GM23338 (cell line): ENCODE measurements at regions not wholly inside any gene's neighbourhood (a gene's known extent, or its start where the extent isn't known, plus 50 kb on each side); places are given as distances from the start of the nearest gene placed in this dataset.

Source experiments
- ATAC-seq: fragments of 200-7000 bp; cut with Tn5 transposase; 3 replicates; pipeline ENCODE4 v1.9.1; 2020
- DNase-seq: peaks from one replicate; pipeline ENCODE4 v3.0.0-alpha.2; 2015; ENCODE audit warnings: low spot score
- H2AFZ ChIP-seq: fragments of 200-600 bp; sonication (generic); 2 replicates; pipeline ENCODE4 v1.8.0; 2016; ENCODE audit warnings: antibody characterized with exemption, mild to moderate bottlenecking, moderate library complexity
- H3F3A ChIP-seq: fragments of 200-600 bp; sonication (generic); replicated peaks from 2 replicates; pipeline ENCODE4 v1.8.0; 2017; ENCODE audit warnings: antibody characterized with exemption, mixed run types, low read depth
- H3K27ac ChIP-seq: fragments of 200-600 bp; sonication (generic); 2 replicates; pipeline ENCODE4 v1.6.1; 2016; ENCODE audit warnings: low read depth
- H3K27me3 ChIP-seq: fragments of 200-600 bp; sonication (generic); 2 replicates; pipeline ENCODE4 v1.8.0; 2016; ENCODE audit warnings: mild to moderate bottlenecking, mixed run types, moderate library complexity; ENCODE audit not compliant: insufficient read depth
- H3K36me3 ChIP-seq: fragments of 200-600 bp; sonication (generic); 2 replicates; pipeline ENCODE4 v1.8.0; 2016; ENCODE audit warnings: mild to moderate bottlenecking; ENCODE audit not compliant: insufficient read depth
- H3K4me1 ChIP-seq: fragments of 200-600 bp; sonication (generic); 2 replicates; pipeline ENCODE4 v1.8.0; 2016; ENCODE audit warnings: mild to moderate bottlenecking, moderate library complexity; ENCODE audit not compliant: insufficient read depth
- H3K4me2 ChIP-seq: fragments of 200-600 bp; sonication (generic); 2 replicates; pipeline ENCODE4 v1.7.1; 2017; ENCODE audit warnings: mixed run types
- H3K4me3 ChIP-seq: fragments of 200-600 bp; sonication (generic); 2 replicates; pipeline ENCODE4 v1.6.1; 2016; ENCODE audit warnings: mixed run types
- H3K79me2 ChIP-seq: fragments of 200-600 bp; sonication (generic); replicated peaks from 2 replicates; pipeline ENCODE4 v1.8.0; 2017; ENCODE audit warnings: mild to moderate bottlenecking; ENCODE audit not compliant: insufficient read depth
- H3K9me2 ChIP-seq: fragments of 200-600 bp; sonication (generic); 2 replicates; pipeline ENCODE4 v1.8.0; 2017; ENCODE audit not compliant: insufficient read depth
- H4K20me1 ChIP-seq: fragments of 200-600 bp; sonication (generic); replicated peaks from 2 replicates; pipeline ENCODE4 v1.8.0; 2017; ENCODE audit warnings: mild to moderate bottlenecking; ENCODE audit not compliant: insufficient read depth
- H3K27ac Mint-ChIP-seq: 2 replicates; pipeline ENCODE4 v1.8.0; 2020; ENCODE audit warnings: inconsistent platforms, mild to moderate bottlenecking, moderate library complexity, mixed read lengths
- H3K27me3 Mint-ChIP-seq: 3 replicates; pipeline ENCODE4 v1.8.0; 2022; ENCODE audit warnings: low read depth, mild to moderate bottlenecking, moderate library complexity, mixed read lengths, inconsistent platforms; ENCODE audit not compliant: insufficient read depth, poor library complexity
- H3K36me3 Mint-ChIP-seq: 3 replicates; pipeline ENCODE4 v1.8.0; 2021; ENCODE audit warnings: low read depth, mild to moderate bottlenecking, inconsistent platforms, moderate library complexity, mixed read lengths
- H3K4me1 Mint-ChIP-seq: 3 replicates; pipeline ENCODE4 v1.8.0; 2020; ENCODE audit warnings: mild to moderate bottlenecking, inconsistent platforms, mixed read lengths
- H3K4me3 Mint-ChIP-seq: 3 replicates; pipeline ENCODE4 v1.8.0; 2021; ENCODE audit warnings: moderate library complexity, mild to moderate bottlenecking, inconsistent platforms, mixed read lengths
- H3K9me3 Mint-ChIP-seq: 3 replicates; pipeline ENCODE4 v1.8.0; 2020; ENCODE audit warnings: moderate library complexity, mild to moderate bottlenecking, inconsistent platforms, mixed read lengths
- CREB1 ChIP-seq: fragments of 250-450 bp; sonication (Bioruptor Pico); IDR thresholded peaks from 2 replicates; pipeline ENCODE4 v1.5.0; 2020; ENCODE audit warnings: low read depth, mild to moderate bottlenecking, moderate library complexity
- EZH2phosphoT487 ChIP-seq: fragments of 200-600 bp; sonication (generic); IDR thresholded peaks from one replicate; pipeline ENCODE4 v1.8.1; 2018; ENCODE audit warnings: antibody characterized with exemption; ENCODE audit not compliant: unreplicated experiment
- JUNB ChIP-seq: IDR thresholded peaks from one replicate; pipeline ENCODE4 v1.6.1; 2016; ENCODE audit warnings: antibody characterized with exemption; ENCODE audit not compliant: unreplicated experiment
- POLR2AphosphoS5 ChIP-seq: IDR thresholded peaks from 2 replicates; pipeline ENCODE4 v1.6.1; 2016; ENCODE audit warnings: antibody characterized with exemption, low read depth
- STAT1 ChIP-seq: IDR thresholded peaks from one replicate; pipeline ENCODE4 v1.6.1; 2016; ENCODE audit warnings: antibody characterized with exemption; ENCODE audit not compliant: unreplicated experiment
- ZNF114 ChIP-seq: fragments of 250-450 bp; sonication (Bioruptor Pico); IDR thresholded peaks from 2 replicates; pipeline ENCODE4 v1.5.0; 2020; ENCODE audit warnings: mild to moderate bottlenecking, moderate library complexity
- ZNF331 ChIP-seq: fragments of 250-450 bp; sonication (Bioruptor Pico); IDR thresholded peaks from 2 replicates; pipeline ENCODE4 v1.5.0; 2020; ENCODE audit warnings: low read depth, mild to moderate bottlenecking, moderate library complexity
- TF ChIP-seq, protein P1 (sequence below): fragments of 250-450 bp; sonication (Bioruptor Pico); IDR thresholded peaks from 2 replicates; pipeline ENCODE4 v1.5.0; 2020; ENCODE audit warnings: mild to moderate bottlenecking, moderate library complexity
- TF ChIP-seq, protein P2 (sequence below): IDR thresholded peaks from one replicate; pipeline ENCODE4 v1.6.1; 2018; ENCODE audit warnings: antibody characterized with exemption; ENCODE audit not compliant: unreplicated experiment
- TF ChIP-seq, protein P3 (sequence below), 2 experiments: fragments of 200-600 bp in 1 of 2; sonication (generic) in 1 of 2; conservative IDR thresholded peaks; 2 replicates each; pipeline versions ENCODE4 v1.5.1 to v1.6.1; 2016 to 2017; ENCODE audit warnings: antibody characterized with exemption in 2 of 2, low read depth in 2 of 2, mild to moderate bottlenecking in 2 of 2, moderate library complexity in 1 of 2
- TF ChIP-seq, protein P4 (sequence below): IDR thresholded peaks from 2 replicates; pipeline ENCODE4 v1.6.1; 2016; ENCODE audit warnings: antibody characterized with exemption

DNA sequence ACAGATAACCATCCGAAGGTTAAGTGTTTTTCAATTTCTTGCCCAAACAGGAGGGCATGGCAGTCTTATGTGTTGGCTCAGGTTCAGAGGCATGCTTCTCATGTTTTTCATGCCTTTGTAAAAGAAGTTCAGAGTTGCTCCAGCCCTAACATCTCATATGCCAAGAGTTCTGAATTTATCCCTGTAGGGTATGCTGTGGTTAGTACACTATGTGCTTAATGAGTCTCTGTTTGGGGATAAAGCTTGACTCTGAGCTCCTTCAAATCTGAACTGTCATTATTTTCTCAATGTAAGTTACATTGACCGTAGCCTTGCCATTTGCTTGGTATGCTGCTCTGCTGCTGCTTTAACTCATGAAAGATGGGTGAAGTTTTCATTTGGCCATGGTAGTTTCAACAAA, 67.9 kb upstream of the PNPT1 start (continued):
- TF ChIP-seq, protein P1, sequence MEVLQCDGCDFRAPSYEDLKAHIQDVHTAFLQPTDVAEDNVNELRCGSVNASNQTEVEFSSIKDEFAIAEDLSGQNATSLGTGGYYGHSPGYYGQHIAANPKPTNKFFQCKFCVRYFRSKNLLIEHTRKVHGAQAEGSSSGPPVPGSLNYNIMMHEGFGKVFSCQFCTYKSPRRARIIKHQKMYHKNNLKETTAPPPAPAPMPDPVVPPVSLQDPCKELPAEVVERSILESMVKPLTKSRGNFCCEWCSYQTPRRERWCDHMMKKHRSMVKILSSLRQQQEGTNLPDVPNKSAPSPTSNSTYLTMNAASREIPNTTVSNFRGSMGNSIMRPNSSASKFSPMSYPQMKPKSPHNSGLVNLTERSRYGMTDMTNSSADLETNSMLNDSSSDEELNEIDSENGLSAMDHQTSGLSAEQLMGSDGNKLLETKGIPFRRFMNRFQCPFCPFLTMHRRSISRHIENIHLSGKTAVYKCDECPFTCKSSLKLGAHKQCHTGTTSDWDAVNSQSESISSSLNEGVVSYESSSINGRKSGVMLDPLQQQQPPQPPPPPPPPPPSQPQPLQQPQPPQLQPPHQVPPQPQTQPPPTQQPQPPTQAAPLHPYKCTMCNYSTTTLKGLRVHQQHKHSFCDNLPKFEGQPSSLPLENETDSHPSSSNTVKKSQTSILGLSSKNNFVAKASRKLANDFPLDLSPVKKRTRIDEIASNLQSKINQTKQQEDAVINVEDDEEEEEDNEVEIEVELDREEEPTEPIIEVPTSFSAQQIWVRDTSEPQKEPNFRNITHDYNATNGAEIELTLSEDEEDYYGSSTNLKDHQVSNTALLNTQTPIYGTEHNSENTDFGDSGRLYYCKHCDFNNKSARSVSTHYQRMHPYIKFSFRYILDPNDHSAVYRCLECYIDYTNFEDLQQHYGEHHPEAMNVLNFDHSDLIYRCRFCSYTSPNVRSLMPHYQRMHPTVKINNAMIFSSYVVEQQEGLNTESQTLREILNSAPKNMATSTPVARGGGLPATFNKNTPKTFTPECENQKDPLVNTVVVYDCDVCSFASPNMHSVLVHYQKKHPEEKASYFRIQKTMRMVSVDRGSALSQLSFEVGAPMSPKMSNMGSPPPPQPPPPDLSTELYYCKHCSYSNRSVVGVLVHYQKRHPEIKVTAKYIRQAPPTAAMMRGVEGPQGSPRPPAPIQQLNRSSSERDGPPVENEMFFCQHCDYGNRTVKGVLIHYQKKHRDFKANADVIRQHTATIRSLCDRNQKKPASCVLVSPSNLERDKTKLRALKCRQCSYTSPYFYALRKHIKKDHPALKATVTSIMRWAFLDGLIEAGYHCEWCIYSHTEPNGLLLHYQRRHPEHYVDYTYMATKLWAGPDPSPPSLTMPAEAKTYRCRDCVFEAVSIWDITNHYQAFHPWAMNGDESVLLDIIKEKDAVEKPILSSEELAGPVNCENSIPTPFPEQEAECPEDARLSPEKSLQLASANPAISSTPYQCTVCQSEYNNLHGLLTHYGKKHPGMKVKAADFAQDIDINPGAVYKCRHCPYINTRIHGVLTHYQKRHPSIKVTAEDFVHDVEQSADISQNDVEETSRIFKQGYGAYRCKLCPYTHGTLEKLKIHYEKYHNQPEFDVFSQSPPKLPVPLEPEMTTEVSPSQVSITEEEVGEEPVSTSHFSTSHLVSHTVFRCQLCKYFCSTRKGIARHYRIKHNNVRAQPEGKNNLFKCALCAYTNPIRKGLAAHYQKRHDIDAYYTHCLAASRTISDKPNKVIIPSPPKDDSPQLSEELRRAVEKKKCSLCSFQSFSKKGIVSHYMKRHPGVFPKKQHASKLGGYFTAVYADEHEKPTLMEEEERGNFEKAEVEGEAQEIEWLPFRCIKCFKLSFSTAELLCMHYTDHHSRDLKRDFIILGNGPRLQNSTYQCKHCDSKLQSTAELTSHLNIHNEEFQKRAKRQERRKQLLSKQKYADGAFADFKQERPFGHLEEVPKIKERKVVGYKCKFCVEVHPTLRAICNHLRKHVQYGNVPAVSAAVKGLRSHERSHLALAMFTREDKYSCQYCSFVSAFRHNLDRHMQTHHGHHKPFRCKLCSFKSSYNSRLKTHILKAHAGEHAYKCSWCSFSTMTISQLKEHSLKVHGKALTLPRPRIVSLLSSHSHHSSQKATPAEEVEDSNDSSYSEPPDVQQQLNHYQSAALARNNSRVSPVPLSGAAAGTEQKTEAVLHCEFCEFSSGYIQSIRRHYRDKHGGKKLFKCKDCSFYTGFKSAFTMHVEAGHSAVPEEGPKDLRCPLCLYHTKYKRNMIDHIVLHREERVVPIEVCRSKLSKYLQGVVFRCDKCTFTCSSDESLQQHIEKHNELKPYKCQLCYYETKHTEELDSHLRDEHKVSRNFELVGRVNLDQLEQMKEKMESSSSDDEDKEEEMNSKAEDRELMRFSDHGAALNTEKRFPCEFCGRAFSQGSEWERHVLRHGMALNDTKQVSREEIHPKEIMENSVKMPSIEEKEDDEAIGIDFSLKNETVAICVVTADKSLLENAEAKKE: no peak
- TF ChIP-seq ZNF331 (CRISPR knock-in tag): no peak

DNA sequence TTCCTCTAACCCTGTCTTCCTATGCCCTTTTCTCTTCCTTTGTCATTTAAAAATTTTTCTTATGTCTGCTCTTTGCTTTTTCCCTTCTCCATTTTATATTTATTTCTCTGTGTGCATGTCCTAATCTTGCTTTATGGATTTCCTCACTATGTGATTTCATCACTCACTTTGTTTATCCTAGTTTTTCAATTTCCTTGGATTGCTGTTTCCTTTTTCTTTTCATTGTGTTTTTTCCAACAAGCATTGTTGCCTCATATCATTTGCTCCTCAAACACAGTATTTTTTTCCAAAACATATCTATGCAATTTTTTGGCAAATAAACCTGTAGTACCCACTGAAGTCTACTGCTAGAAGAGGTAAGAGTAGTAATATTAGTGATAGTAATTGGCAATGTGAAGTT, 67.4 kb upstream of the PNPT1 start:
- Histone ChIP-seq H3K9me2 (no peaks in the 10 kb centered on the region), H3K4me1 (peaks cover 31% of the 10 kb centered on the region), H3K79me2 (no peaks in the 10 kb centered on the region), H3F3A (no peaks in the 10 kb centered on the region), H2AFZ (peak overlapping the region; percentile 40; the same call in 1 of the 2 replicates), H3K4me2 (no peak overlapping the region), H3K4me3 (no peak overlapping the region), H4K20me1 (no peaks in the 10 kb centered on the region), H3K27ac (no peak overlapping the region), H3K27me3 (no peaks in the 10 kb centered on the region), H3K36me3 (no peaks in the 10 kb centered on the region)
- peaks cover 26% of the 10 kb centered on the region for H3K4me1 Mint-ChIP-seq
- peaks cover 5% of the 10 kb centered on the region for H3K27me3 Mint-ChIP-seq
- no peak overlapping the region for H3K4me3 Mint-ChIP-seq
- no peaks in the 10 kb centered on the region; the same call in 2 of the 3 replicates for H3K9me3 Mint-ChIP-seq
- peaks cover 3% of the 10 kb centered on the region; the same call in 1 of the 3 replicates for H3K36me3 Mint-ChIP-seq
- no peak for DNase-seq
- ATAC-seq: no peak
- H3K27ac Mint-ChIP-seq: no peak overlapping the region; the same call in 1 of the 2 replicates
- TF ChIP-seq JUNB (no peak), ZNF114 (CRISPR knock-in tag) (no peak), CREB1 (no peak), EZH2phosphoT487 (no peak), STAT1 (no peak), POLR2AphosphoS5 (no peak)
- TF ChIP-seq, protein P2, sequence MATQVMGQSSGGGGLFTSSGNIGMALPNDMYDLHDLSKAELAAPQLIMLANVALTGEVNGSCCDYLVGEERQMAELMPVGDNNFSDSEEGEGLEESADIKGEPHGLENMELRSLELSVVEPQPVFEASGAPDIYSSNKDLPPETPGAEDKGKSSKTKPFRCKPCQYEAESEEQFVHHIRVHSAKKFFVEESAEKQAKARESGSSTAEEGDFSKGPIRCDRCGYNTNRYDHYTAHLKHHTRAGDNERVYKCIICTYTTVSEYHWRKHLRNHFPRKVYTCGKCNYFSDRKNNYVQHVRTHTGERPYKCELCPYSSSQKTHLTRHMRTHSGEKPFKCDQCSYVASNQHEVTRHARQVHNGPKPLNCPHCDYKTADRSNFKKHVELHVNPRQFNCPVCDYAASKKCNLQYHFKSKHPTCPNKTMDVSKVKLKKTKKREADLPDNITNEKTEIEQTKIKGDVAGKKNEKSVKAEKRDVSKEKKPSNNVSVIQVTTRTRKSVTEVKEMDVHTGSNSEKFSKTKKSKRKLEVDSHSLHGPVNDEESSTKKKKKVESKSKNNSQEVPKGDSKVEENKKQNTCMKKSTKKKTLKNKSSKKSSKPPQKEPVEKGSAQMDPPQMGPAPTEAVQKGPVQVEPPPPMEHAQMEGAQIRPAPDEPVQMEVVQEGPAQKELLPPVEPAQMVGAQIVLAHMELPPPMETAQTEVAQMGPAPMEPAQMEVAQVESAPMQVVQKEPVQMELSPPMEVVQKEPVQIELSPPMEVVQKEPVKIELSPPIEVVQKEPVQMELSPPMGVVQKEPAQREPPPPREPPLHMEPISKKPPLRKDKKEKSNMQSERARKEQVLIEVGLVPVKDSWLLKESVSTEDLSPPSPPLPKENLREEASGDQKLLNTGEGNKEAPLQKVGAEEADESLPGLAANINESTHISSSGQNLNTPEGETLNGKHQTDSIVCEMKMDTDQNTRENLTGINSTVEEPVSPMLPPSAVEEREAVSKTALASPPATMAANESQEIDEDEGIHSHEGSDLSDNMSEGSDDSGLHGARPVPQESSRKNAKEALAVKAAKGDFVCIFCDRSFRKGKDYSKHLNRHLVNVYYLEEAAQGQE: no peak
- TF ChIP-seq, protein P3, sequence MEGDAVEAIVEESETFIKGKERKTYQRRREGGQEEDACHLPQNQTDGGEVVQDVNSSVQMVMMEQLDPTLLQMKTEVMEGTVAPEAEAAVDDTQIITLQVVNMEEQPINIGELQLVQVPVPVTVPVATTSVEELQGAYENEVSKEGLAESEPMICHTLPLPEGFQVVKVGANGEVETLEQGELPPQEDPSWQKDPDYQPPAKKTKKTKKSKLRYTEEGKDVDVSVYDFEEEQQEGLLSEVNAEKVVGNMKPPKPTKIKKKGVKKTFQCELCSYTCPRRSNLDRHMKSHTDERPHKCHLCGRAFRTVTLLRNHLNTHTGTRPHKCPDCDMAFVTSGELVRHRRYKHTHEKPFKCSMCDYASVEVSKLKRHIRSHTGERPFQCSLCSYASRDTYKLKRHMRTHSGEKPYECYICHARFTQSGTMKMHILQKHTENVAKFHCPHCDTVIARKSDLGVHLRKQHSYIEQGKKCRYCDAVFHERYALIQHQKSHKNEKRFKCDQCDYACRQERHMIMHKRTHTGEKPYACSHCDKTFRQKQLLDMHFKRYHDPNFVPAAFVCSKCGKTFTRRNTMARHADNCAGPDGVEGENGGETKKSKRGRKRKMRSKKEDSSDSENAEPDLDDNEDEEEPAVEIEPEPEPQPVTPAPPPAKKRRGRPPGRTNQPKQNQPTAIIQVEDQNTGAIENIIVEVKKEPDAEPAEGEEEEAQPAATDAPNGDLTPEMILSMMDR (conservative IDR thresholded peaks at IDR 0.05; ENCODE audit: low read depth in 2 of 2): no peak
- TF ChIP-seq, protein P4, sequence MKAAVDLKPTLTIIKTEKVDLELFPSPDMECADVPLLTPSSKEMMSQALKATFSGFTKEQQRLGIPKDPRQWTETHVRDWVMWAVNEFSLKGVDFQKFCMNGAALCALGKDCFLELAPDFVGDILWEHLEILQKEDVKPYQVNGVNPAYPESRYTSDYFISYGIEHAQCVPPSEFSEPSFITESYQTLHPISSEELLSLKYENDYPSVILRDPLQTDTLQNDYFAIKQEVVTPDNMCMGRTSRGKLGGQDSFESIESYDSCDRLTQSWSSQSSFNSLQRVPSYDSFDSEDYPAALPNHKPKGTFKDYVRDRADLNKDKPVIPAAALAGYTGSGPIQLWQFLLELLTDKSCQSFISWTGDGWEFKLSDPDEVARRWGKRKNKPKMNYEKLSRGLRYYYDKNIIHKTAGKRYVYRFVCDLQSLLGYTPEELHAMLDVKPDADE: no peak
